NB4 (cell line): ENCODE measurements at regions not wholly inside any gene's neighbourhood (a gene's known extent, or its start where the extent isn't known, plus 50 kb on each side); places are given as distances from the start of the nearest gene placed in this dataset.

Experiments
- MAX ChIP-seq: IDR thresholded peaks from 2 replicates; pipeline ENCODE4 v1.6.1; 2011; ENCODE audit warnings: low read depth, low read length
- MYC ChIP-seq: IDR thresholded peaks from 2 replicates; pipeline ENCODE4 v1.6.1; 2011; ENCODE audit warnings: low read depth, low read length
- TF ChIP-seq, protein P1 (sequence below): IDR thresholded peaks from one replicate; pipeline ENCODE4 v1.5.1; 2012; ENCODE audit warnings: low read depth, low read length

GRCh38 chr20:11232896-11233295, 559.1 kb upstream of the JAG1 start:
- TF ChIP-seq, protein P1, sequence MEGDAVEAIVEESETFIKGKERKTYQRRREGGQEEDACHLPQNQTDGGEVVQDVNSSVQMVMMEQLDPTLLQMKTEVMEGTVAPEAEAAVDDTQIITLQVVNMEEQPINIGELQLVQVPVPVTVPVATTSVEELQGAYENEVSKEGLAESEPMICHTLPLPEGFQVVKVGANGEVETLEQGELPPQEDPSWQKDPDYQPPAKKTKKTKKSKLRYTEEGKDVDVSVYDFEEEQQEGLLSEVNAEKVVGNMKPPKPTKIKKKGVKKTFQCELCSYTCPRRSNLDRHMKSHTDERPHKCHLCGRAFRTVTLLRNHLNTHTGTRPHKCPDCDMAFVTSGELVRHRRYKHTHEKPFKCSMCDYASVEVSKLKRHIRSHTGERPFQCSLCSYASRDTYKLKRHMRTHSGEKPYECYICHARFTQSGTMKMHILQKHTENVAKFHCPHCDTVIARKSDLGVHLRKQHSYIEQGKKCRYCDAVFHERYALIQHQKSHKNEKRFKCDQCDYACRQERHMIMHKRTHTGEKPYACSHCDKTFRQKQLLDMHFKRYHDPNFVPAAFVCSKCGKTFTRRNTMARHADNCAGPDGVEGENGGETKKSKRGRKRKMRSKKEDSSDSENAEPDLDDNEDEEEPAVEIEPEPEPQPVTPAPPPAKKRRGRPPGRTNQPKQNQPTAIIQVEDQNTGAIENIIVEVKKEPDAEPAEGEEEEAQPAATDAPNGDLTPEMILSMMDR = no peak
- TF ChIP-seq MAX (no peak), MYC (no peak)
